BE2C (cell line): ENCODE measurements at regions not wholly inside any gene's neighbourhood (a gene's known extent, or its start where the extent isn't known, plus 50 kb on each side); places are given as distances from the start of the nearest gene placed in this dataset.
"Not testable (repeated sequence)": the region's sequence is repeated elsewhere in the genome, so short reads cannot be mapped to it uniquely, and the experiment has no call there.

Experiments
- DNase-seq: peaks from one replicate; pipeline ENCODE4 v3.0.0-alpha.2; 2020
- H3K27me3 ChIP-seq: fragments of 250-450 bp; sonication (Bioruptor Pico); 2 replicates; pipeline ENCODE4 v1.5.1; 2020; ENCODE audit warnings: mild to moderate bottlenecking
- H3K36me3 ChIP-seq: fragments of 250-450 bp; sonication (Bioruptor Pico); 2 replicates; pipeline ENCODE4 v1.5.1; 2020; ENCODE audit warnings: mild to moderate bottlenecking
- H3K4me1 ChIP-seq: fragments of 250-450 bp; sonication (Bioruptor Pico); 2 replicates; pipeline ENCODE4 v1.5.1; 2020
- H3K4me3 ChIP-seq: 2 replicates; pipeline ENCODE4 v1.5.1; 2011; ENCODE audit warnings: low read depth, low read length
- H3K9me3 ChIP-seq: fragments of 250-450 bp; sonication (Bioruptor Pico); 2 replicates; pipeline ENCODE4 v1.5.1; 2020
- TF ChIP-seq, protein P1 (sequence below): IDR thresholded peaks from 2 replicates; pipeline ENCODE4 v1.5.1; 2012; ENCODE audit warnings: mild to moderate bottlenecking, low read depth, low read length

DNA sequence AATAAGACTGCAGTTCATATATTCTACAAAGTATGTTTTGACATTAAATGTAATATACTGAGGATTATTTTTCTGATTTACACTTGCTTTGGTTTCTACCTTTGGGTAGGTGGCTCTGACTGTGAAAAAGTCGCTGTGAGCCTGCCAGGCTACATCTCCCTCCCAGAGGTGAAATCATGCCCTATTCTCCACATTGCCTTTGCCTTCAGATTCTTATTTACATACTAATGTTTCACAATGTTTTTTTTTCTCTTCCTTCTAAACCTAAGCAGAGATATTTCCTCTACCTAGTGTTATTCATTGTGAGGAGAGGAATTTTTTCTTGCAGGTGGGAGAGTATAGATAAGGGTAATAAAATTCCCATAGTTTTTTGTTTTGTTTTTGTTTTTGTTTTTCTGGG, 111.5 kb upstream of the ANTXRL start:
- Histone ChIP-seq H3K9me3 (no peaks in the 10 kb centered on the region), H3K27me3 (peaks cover 18% of the 10 kb centered on the region), H3K4me3 (no peak overlapping the region), H3K4me1 (no peaks in the 10 kb centered on the region), H3K36me3 (no peaks in the 10 kb centered on the region)
- DNase-seq = no peak
- TF ChIP-seq, protein P1, sequence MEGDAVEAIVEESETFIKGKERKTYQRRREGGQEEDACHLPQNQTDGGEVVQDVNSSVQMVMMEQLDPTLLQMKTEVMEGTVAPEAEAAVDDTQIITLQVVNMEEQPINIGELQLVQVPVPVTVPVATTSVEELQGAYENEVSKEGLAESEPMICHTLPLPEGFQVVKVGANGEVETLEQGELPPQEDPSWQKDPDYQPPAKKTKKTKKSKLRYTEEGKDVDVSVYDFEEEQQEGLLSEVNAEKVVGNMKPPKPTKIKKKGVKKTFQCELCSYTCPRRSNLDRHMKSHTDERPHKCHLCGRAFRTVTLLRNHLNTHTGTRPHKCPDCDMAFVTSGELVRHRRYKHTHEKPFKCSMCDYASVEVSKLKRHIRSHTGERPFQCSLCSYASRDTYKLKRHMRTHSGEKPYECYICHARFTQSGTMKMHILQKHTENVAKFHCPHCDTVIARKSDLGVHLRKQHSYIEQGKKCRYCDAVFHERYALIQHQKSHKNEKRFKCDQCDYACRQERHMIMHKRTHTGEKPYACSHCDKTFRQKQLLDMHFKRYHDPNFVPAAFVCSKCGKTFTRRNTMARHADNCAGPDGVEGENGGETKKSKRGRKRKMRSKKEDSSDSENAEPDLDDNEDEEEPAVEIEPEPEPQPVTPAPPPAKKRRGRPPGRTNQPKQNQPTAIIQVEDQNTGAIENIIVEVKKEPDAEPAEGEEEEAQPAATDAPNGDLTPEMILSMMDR = no peak

DNA sequence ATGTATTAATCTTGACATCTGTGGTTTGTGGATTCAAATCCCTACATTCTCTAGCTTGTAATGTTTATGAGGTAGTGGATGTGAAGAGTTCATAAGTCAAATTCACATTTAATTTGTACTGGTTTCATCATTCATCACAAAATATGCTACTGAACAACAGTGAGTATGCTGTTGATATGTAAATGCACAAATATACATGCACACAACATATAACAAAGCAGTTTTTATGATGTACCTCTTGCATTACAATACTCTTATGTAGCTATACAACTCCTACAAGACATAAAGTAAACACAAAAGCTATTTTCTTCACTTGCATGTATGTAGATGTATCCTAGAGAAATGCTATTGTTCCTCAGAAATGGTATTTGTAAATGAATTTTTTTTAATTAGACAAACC, 111.0 kb upstream of the ANTXRL start:
- TF ChIP-seq, protein P1 = no peak
- no peak overlapping the region for H3K4me3 ChIP-seq

DNA sequence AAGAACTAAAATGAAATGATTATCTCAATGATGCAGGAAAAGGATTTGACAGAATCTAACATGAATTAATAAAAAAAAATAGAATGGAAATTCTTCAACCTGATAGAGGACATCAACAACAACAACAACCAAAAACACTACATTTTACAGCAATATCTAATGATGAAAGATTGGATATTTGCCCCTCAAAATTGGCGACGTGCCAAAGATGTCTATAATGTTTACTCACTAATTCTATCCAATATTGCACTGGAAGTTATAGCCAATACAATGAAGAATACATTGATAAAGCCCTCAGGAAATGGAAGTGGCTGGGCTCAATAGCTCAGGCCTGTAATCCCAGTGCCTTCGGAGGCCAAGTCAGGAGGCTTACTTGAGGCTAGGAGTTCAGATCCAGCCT, 99.4 kb upstream of the ANTXRL start:
- peaks cover 12% of the 10 kb centered on the region for H3K27me3 ChIP-seq
- not testable (repeated sequence) for H3K9me3 ChIP-seq, H3K36me3 ChIP-seq, DNase-seq, H3K4me3 ChIP-seq, H3K4me1 ChIP-seq

More for the DNA sequence above, 111.0 kb upstream of the ANTXRL start:
- Histone ChIP-seq H3K27me3 (peaks cover 18% of the 10 kb centered on the region), H3K36me3 (no peaks in the 10 kb centered on the region), H3K4me1 (no peaks in the 10 kb centered on the region), H3K9me3 (no peaks in the 10 kb centered on the region)
- no peak for DNase-seq

DNA sequence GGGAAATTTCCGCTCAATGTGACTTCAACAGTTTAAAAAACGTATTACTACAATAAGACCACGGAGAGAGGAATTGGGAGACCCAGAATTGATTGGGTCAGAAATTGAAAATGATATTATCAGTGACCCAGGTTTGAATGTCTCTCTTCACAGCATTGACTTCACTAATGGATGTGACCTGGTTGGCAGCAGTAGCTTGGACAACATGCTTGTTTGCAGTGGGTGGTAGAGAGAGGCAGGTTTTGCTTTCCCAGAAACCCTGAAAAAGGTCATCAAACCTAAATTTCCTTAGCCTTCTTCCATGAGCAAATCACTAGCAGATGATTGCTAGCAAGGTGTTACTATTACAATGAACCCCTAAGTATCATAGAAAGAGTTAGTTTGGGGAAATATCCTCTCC, 89.7 kb upstream of the ANTXRL start:
- TF ChIP-seq, protein P1 = no peak
- no peak for DNase-seq
- no peak overlapping the region for H3K4me3 ChIP-seq

DNA sequence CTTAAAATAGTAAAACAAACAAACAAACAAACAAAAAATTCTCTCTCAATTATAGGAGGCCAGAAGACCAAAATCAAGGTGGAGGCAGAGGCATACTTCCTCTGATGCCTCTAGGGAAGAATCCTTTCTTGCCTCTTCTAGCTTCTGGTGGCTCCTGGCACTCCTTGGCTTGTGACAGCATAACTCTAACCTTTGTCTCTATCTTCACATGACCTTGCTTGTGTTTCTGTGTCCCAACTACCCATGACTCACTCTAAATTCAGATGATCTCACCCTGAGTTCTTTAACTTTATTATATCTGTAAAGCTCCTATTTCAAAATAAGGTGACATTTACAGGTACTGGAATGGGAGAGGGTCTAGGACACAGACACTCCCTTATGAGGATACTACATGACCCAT, 88.3 kb upstream of the ANTXRL start:
- TF ChIP-seq, protein P1 = no peak
- peaks cover 3% of the 10 kb centered on the region for H3K27me3 ChIP-seq
- no peaks in the 10 kb centered on the region for H3K4me1 ChIP-seq
- no peaks in the 10 kb centered on the region for H3K36me3 ChIP-seq
- DNase-seq = no peak
- no peaks in the 10 kb centered on the region for H3K9me3 ChIP-seq
- H3K4me3 ChIP-seq = no peak overlapping the region

More for the DNA sequence above, 89.7 kb upstream of the ANTXRL start:
- no peaks in the 10 kb centered on the region for H3K4me1 ChIP-seq
- peaks cover 3% of the 10 kb centered on the region for H3K27me3 ChIP-seq
- H3K9me3 ChIP-seq = no peaks in the 10 kb centered on the region
- H3K36me3 ChIP-seq = no peaks in the 10 kb centered on the region

DNA sequence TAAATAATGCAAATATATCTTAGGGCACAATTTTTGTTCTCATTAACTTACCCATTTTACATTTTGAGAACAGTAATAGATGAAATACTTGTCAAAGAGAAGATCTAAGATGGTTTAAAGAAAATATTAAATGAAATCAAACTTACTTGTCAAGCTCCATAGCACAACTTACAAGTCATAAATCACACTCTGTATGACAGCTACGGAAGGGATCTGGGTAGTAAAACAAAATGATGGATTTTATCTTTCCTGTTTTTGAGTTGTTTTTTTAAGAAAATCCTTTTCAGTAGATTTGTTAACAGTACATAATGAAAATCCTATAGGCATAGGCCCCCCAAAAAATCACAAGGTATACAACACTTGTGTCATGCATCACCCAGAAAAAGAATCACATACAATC, 84.4 kb upstream of the ANTXRL start:
- not testable (repeated sequence) for H3K9me3 ChIP-seq, H3K4me1 ChIP-seq, H3K4me3 ChIP-seq, H3K27me3 ChIP-seq, H3K36me3 ChIP-seq, DNase-seq

DNA sequence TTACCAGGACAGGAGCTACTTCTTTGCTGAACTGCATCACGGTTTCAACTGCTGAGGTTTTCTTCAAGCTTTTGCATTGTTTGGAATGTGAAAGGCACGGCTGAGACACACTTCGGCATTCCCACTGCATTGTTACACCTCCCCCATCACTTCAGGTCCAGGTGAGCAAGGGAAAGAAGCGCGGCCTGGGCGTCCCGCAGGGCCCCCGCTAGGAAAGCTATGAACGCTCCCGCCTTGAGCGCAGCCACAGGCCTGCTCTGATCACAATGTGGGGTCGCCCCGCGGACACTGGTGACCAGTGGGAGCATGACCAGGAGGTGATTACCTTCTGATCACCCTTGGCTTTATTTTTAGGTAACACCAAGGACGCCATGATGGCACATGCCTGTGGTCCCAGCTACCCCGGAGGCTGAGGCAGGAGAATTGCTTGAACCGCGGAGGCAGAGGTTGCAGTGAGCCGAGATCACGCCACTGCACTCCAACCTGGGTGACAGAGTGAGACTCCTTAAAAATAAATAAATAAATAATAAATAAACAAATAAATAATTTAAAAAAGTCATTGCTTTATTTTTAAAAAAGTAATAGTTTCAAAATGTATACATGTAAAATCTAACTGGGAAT, 82.2 kb upstream of the ANTXRL start:
- H3K4me1 ChIP-seq, H3K27me3 ChIP-seq, H3K36me3 ChIP-seq, H3K9me3 ChIP-seq, H3K4me3 ChIP-seq, DNase-seq: not testable (repeated sequence)

DNA sequence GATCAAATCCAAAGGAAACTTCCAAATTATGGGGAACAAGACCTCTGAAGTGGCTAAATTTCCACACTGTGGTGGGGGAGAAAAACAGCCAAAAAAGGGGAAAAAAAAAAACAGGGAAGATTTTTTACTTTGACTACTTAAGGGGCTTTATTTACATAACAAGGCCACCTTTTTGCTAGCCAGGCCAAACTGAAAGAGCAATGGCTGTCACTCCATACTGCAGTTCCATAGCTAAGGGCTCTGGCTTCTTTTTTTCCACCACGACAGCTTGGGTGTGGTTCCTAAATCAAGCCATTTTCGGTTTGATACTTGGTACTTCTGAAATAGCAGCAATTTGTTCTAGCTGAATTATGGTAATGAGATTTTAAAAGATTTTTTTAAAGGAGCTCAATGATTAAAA, 76.4 kb upstream of the ANTXRL start:
- not testable (repeated sequence) for H3K27me3 ChIP-seq, H3K9me3 ChIP-seq, DNase-seq, H3K36me3 ChIP-seq, H3K4me3 ChIP-seq, H3K4me1 ChIP-seq
